WTC11 (cell line): ENCODE measurements at regions not wholly inside any gene's neighbourhood (a gene's known extent, or its start where the extent isn't known, plus 50 kb on each side); places are given as distances from the start of the nearest gene placed in this dataset.

Source experiments
- CREM ChIP-seq: sonication (generic); formaldehyde crosslinking; IDR thresholded peaks from 2 replicates; pipeline ENCODE4 v1.8.1; 2022; ENCODE audit warnings: mild to moderate bottlenecking, missing genetic modification reagents, moderate library complexity
- FOXJ3 ChIP-seq: sonication (generic); formaldehyde crosslinking; IDR thresholded peaks from 2 replicates; pipeline ENCODE4 v1.9.0; 2021; ENCODE audit warnings: missing genetic modification reagents, mild to moderate bottlenecking, borderline replicate concordance
- FOXK1 ChIP-seq: sonication (generic); formaldehyde crosslinking; IDR thresholded peaks from 2 replicates; pipeline ENCODE4 v1.8.0; 2022; ENCODE audit warnings: mild to moderate bottlenecking, moderate library complexity, missing genetic modification reagents
- GABPB1 ChIP-seq: sonication (generic); formaldehyde crosslinking; IDR thresholded peaks from 2 replicates; pipeline ENCODE4 v1.8.1; 2023; ENCODE audit warnings: mild to moderate bottlenecking, missing genetic modification reagents
- GTF2I ChIP-seq: fragments of 250-450 bp; sonication (Bioruptor Pico); conservative IDR thresholded peaks from 2 replicates; pipeline ENCODE4 v1.4.0; 2021; ENCODE audit warnings: mild to moderate bottlenecking
- JUN ChIP-seq: sonication (generic); formaldehyde crosslinking; IDR thresholded peaks from 2 replicates; pipeline ENCODE4 v1.8.0; 2023; ENCODE audit warnings: mild to moderate bottlenecking, missing genetic modification reagents
- NR2C2 ChIP-seq: sonication (generic); formaldehyde crosslinking; IDR thresholded peaks from 2 replicates; pipeline ENCODE4 v1.8.0; 2022; ENCODE audit warnings: mild to moderate bottlenecking, missing genetic modification reagents
- OVOL2 ChIP-seq: fragments of 250-450 bp; sonication (Bioruptor Pico); IDR thresholded peaks from 2 replicates; pipeline ENCODE4 v1.9.0; 2021; ENCODE audit warnings: mild to moderate bottlenecking, borderline replicate concordance
- PRRX2 ChIP-seq: fragments of 250-450 bp; sonication (Bioruptor Pico); IDR thresholded peaks from 2 replicates; pipeline ENCODE4 v1.8.0; 2021; ENCODE audit warnings: mild to moderate bottlenecking
- ZNF219 ChIP-seq: sonication (generic); formaldehyde crosslinking; IDR thresholded peaks from 2 replicates; pipeline ENCODE4 v1.8.0; 2023; ENCODE audit warnings: missing genetic modification reagents, mild to moderate bottlenecking, borderline replicate concordance
- ZNF263 ChIP-seq: sonication (generic); formaldehyde crosslinking; IDR thresholded peaks from 2 replicates; pipeline ENCODE4 v1.8.1; 2022; ENCODE audit warnings: low read depth, mild to moderate bottlenecking, moderate library complexity, missing genetic modification reagents
- ZNF416 ChIP-seq: fragments of 250-450 bp; sonication (Bioruptor Pico); IDR thresholded peaks from 2 replicates; pipeline ENCODE4 v1.9.0; 2021; ENCODE audit warnings: mild to moderate bottlenecking, inconsistent platforms
- TF ChIP-seq, protein P1 (sequence below): sonication (generic); formaldehyde crosslinking; IDR thresholded peaks from 2 replicates; pipeline ENCODE4 v1.8.1; 2023; ENCODE audit warnings: mild to moderate bottlenecking, missing genetic modification reagents, borderline replicate concordance
- TF ChIP-seq, protein P2 (sequence below): sonication (generic); formaldehyde crosslinking; IDR thresholded peaks from 2 replicates; pipeline ENCODE4 v1.8.0; 2023; ENCODE audit warnings: mild to moderate bottlenecking, missing genetic modification reagents
- TF ChIP-seq, protein P3 (sequence below): fragments of 250-450 bp; sonication (Bioruptor Pico); IDR thresholded peaks from 2 replicates; pipeline ENCODE4 v2.1.2; 2022; ENCODE audit warnings: mild to moderate bottlenecking, moderate library complexity
- TF ChIP-seq, protein P4 (sequence below): sonication (generic); formaldehyde crosslinking; IDR thresholded peaks from 2 replicates; pipeline ENCODE4 v1.8.1; 2022; ENCODE audit warnings: low read depth, missing genetic modification reagents, borderline replicate concordance
- TF ChIP-seq, protein P5 (sequence below): sonication (generic); formaldehyde crosslinking; IDR thresholded peaks from 2 replicates; pipeline ENCODE4 v1.8.0; 2022; ENCODE audit warnings: mild to moderate bottlenecking, missing genetic modification reagents
- TF ChIP-seq, protein P6 (sequence below): sonication (generic); formaldehyde crosslinking; IDR thresholded peaks from 2 replicates; pipeline ENCODE4 v1.8.1; 2022; ENCODE audit warnings: missing genetic modification reagents, borderline replicate concordance
- TF ChIP-seq, protein P7 (sequence below): sonication (generic); formaldehyde crosslinking; IDR thresholded peaks from 2 replicates; pipeline ENCODE4 v1.8.1; 2023; ENCODE audit warnings: mild to moderate bottlenecking, moderate library complexity, missing genetic modification reagents
- TF ChIP-seq, protein P8 (sequence below): sonication (generic); formaldehyde crosslinking; conservative IDR thresholded peaks from 2 replicates; pipeline ENCODE4 v1.8.1; 2022; ENCODE audit warnings: mild to moderate bottlenecking, missing genetic modification reagents
- TF ChIP-seq, protein P9 (sequence below): sonication (generic); formaldehyde crosslinking; IDR thresholded peaks from 2 replicates; pipeline ENCODE4 v1.8.1; 2022; ENCODE audit warnings: mild to moderate bottlenecking, moderate library complexity, missing genetic modification reagents

DNA sequence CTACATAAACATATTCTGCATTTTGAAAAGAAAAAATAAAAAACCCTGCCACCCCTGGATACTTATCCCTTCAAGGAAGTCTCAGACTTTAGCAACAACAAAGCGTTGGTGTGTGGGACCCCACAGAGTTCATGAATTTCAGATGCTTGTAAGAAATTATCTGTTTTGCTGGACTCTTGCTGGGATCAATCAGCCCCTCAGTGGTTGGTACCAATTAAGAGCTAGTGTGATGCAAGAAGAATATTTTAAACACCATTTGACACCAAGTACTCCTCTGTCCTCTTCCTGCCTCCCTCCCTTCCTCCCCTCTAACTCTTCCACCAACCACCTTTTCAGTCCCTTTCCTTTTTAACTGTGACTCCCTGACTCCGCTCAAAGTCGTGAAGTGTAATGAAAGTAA, 51.5 kb downstream of the SST start (continued):
- TF ChIP-seq, protein P1, sequence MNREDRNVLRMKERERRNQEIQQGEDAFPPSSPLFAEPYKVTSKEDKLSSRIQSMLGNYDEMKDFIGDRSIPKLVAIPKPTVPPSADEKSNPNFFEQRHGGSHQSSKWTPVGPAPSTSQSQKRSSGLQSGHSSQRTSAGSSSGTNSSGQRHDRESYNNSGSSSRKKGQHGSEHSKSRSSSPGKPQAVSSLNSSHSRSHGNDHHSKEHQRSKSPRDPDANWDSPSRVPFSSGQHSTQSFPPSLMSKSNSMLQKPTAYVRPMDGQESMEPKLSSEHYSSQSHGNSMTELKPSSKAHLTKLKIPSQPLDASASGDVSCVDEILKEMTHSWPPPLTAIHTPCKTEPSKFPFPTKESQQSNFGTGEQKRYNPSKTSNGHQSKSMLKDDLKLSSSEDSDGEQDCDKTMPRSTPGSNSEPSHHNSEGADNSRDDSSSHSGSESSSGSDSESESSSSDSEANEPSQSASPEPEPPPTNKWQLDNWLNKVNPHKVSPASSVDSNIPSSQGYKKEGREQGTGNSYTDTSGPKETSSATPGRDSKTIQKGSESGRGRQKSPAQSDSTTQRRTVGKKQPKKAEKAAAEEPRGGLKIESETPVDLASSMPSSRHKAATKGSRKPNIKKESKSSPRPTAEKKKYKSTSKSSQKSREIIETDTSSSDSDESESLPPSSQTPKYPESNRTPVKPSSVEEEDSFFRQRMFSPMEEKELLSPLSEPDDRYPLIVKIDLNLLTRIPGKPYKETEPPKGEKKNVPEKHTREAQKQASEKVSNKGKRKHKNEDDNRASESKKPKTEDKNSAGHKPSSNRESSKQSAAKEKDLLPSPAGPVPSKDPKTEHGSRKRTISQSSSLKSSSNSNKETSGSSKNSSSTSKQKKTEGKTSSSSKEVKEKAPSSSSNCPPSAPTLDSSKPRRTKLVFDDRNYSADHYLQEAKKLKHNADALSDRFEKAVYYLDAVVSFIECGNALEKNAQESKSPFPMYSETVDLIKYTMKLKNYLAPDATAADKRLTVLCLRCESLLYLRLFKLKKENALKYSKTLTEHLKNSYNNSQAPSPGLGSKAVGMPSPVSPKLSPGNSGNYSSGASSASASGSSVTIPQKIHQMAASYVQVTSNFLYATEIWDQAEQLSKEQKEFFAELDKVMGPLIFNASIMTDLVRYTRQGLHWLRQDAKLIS (CRISPR knock-in tag): 0 out of 2 replicates have a peak, but pooled peaks have one; percentile 29
- TF ChIP-seq ZNF263 (CRISPR knock-in tag): no peak
- TF ChIP-seq, protein P2, sequence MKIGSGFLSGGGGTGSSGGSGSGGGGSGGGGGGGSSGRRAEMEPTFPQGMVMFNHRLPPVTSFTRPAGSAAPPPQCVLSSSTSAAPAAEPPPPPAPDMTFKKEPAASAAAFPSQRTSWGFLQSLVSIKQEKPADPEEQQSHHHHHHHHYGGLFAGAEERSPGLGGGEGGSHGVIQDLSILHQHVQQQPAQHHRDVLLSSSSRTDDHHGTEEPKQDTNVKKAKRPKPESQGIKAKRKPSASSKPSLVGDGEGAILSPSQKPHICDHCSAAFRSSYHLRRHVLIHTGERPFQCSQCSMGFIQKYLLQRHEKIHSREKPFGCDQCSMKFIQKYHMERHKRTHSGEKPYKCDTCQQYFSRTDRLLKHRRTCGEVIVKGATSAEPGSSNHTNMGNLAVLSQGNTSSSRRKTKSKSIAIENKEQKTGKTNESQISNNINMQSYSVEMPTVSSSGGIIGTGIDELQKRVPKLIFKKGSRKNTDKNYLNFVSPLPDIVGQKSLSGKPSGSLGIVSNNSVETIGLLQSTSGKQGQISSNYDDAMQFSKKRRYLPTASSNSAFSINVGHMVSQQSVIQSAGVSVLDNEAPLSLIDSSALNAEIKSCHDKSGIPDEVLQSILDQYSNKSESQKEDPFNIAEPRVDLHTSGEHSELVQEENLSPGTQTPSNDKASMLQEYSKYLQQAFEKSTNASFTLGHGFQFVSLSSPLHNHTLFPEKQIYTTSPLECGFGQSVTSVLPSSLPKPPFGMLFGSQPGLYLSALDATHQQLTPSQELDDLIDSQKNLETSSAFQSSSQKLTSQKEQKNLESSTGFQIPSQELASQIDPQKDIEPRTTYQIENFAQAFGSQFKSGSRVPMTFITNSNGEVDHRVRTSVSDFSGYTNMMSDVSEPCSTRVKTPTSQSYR (CRISPR knock-in tag): no peak
- TF ChIP-seq PRRX2: no peak
- TF ChIP-seq GTF2I (CRISPR knock-in tag): no peak
- no peak for TF ChIP-seq FOXK1 (CRISPR knock-in tag)
- TF ChIP-seq, protein P3, sequence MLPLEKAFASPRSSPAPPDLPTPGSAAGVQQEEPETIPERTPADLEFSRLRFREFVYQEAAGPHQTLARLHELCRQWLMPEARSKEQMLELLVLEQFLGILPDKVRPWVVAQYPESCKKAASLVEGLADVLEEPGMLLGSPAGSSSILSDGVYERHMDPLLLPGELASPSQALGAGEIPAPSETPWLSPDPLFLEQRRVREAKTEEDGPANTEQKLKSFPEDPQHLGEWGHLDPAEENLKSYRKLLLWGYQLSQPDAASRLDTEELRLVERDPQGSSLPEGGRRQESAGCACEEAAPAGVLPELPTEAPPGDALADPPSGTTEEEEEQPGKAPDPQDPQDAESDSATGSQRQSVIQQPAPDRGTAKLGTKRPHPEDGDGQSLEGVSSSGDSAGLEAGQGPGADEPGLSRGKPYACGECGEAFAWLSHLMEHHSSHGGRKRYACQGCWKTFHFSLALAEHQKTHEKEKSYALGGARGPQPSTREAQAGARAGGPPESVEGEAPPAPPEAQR (CRISPR knock-in tag): no peak
- TF ChIP-seq JUN (CRISPR knock-in tag): no peak
- TF ChIP-seq, protein P4, sequence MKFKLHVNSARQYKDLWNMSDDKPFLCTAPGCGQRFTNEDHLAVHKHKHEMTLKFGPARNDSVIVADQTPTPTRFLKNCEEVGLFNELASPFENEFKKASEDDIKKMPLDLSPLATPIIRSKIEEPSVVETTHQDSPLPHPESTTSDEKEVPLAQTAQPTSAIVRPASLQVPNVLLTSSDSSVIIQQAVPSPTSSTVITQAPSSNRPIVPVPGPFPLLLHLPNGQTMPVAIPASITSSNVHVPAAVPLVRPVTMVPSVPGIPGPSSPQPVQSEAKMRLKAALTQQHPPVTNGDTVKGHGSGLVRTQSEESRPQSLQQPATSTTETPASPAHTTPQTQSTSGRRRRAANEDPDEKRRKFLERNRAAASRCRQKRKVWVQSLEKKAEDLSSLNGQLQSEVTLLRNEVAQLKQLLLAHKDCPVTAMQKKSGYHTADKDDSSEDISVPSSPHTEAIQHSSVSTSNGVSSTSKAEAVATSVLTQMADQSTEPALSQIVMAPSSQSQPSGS: no peak
- TF ChIP-seq CREM: no peak
- TF ChIP-seq ZNF219: no peak
- no peak for TF ChIP-seq ZNF416 (CRISPR knock-in tag)
- TF ChIP-seq, protein P5, sequence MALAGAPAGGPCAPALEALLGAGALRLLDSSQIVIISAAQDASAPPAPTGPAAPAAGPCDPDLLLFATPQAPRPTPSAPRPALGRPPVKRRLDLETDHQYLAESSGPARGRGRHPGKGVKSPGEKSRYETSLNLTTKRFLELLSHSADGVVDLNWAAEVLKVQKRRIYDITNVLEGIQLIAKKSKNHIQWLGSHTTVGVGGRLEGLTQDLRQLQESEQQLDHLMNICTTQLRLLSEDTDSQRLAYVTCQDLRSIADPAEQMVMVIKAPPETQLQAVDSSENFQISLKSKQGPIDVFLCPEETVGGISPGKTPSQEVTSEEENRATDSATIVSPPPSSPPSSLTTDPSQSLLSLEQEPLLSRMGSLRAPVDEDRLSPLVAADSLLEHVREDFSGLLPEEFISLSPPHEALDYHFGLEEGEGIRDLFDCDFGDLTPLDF (CRISPR knock-in tag): no peak
- TF ChIP-seq NR2C2 (CRISPR knock-in tag): no peak
- TF ChIP-seq, protein P6, sequence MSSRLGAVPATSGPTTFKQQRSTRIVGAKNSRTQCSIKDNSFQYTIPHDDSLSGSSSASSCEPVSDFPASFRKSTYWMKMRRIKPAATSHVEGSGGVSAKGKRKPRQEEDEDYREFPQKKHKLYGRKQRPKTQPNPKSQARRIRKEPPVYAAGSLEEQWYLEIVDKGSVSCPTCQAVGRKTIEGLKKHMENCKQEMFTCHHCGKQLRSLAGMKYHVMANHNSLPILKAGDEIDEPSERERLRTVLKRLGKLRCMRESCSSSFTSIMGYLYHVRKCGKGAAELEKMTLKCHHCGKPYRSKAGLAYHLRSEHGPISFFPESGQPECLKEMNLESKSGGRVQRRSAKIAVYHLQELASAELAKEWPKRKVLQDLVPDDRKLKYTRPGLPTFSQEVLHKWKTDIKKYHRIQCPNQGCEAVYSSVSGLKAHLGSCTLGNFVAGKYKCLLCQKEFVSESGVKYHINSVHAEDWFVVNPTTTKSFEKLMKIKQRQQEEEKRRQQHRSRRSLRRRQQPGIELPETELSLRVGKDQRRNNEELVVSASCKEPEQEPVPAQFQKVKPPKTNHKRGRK (CRISPR knock-in tag): no peak
- TF ChIP-seq FOXJ3 (CRISPR knock-in tag): no peak
- TF ChIP-seq, protein P7, sequence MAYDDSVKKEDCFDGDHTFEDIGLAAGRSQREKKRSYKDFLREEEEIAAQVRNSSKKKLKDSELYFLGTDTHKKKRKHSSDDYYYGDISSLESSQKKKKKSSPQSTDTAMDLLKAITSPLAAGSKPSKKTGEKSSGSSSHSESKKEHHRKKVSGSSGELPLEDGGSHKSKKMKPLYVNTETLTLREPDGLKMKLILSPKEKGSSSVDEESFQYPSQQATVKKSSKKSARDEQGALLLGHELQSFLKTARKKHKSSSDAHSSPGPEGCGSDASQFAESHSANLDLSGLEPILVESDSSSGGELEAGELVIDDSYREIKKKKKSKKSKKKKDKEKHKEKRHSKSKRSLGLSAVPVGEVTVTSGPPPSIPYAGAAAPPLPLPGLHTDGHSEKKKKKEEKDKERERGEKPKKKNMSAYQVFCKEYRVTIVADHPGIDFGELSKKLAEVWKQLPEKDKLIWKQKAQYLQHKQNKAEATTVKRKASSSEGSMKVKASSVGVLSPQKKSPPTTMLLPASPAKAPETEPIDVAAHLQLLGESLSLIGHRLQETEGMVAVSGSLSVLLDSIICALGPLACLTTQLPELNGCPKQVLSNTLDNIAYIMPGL (CRISPR knock-in tag): no peak
- TF ChIP-seq OVOL2 (CRISPR knock-in tag): no peak
- TF ChIP-seq, protein P8, sequence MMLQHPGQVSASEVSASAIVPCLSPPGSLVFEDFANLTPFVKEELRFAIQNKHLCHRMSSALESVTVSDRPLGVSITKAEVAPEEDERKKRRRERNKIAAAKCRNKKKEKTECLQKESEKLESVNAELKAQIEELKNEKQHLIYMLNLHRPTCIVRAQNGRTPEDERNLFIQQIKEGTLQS: no peak
- no peak for TF ChIP-seq GABPB1
- TF ChIP-seq, protein P9, sequence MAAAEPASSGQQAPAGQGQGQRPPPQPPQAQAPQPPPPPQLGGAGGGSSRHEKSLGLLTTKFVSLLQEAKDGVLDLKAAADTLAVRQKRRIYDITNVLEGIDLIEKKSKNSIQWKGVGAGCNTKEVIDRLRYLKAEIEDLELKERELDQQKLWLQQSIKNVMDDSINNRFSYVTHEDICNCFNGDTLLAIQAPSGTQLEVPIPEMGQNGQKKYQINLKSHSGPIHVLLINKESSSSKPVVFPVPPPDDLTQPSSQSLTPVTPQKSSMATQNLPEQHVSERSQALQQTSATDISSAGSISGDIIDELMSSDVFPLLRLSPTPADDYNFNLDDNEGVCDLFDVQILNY: no peak
